HEK293T (cell line): ENCODE measurements at regions not wholly inside any gene's neighbourhood (a gene's known extent, or its start where the extent isn't known, plus 50 kb on each side); places are given as distances from the start of the nearest gene placed in this dataset.

Experiments used
- ARNT ChIP-seq: fragments of 450-650 bp; IDR thresholded peaks from 2 replicates; pipeline ENCODE4 v1.6.1; 2017; ENCODE audit warnings: mild to moderate bottlenecking
- SUZ12 ChIP-seq: fragments of 450-650 bp; IDR thresholded peaks from 2 replicates; pipeline ENCODE4 v1.6.1; 2016; ENCODE audit warnings: mild to moderate bottlenecking

DNA sequence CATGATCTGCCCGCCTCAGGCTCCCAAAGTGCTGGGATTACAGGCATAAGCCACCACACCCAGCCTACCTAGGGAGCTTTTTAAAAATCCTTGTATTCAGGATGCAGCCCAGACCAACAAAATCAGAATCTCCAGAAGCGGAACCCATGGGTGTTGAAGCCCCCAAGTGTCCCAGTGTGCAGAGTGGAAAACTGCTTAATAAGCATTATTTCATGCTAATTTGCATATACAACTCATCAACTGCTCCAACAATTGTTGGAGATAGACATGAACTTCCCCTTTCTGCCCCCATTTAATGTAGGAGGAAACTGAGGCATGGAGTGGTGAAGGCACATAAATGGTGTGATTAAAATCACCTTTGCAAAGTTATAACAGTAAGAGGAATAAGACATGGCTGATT is 84.3 kb upstream of the C16orf82 start:
- TF ChIP-seq SUZ12 (no peak), ARNT (no peak)
